Activated T-cell treated with anti-CD3 and anti-CD28 coated beads for 1 hour (primary cell): ENCODE measurements at regions not wholly inside any gene's neighbourhood (a gene's known extent, or its start where the extent isn't known, plus 50 kb on each side); places are given as distances from the start of the nearest gene placed in this dataset.
"Not testable (repeated sequence)": the region's sequence is repeated elsewhere in the genome, so short reads cannot be mapped to it uniquely, and the experiment has no call there.

Source experiments
- DNase-seq: peaks from one replicate; pipeline ENCODE4 v3.0.0-alpha.2; 2020; ENCODE audit warnings: low read depth

DNA sequence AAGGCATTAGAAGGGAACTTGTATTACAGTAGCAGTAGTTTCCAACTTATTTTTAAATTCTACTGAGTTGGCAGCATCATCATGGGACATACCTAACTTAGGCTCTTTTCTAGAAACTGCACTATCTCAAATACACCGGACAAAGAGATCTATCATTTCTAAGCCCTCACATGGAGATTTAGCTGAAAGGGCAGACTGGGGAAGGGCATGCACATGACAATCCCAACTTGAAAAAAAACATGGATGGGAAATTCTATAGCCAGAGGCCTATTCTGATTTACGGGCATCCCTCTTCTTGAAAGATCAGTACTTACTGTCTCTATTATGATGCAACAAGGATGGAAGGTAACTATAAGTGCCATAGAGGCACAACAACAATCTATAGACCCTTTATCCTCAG is 1328.6 kb downstream of the UQCRFS1 start:
- DNase-seq, result no peak

DNA sequence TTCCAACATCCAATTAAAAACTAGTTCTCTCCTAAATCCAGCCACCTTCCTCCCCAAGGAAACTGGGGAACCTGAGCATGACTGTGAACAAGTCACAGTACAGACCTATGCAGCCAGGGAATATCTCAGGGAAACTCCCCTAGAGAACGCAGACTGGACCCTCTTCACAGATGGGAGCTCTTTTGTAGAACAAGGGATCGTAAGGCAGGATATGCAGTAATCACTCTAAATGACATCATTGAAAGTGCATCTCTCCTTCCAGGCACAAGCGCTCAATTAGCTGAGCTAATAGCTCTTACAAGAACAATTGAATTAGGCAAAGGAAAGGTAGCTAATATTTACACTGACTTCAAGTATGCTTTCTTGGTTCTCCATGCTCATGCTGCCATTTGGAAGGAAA is 1331.7 kb downstream of the UQCRFS1 start:
- no peak for DNase-seq

DNA sequence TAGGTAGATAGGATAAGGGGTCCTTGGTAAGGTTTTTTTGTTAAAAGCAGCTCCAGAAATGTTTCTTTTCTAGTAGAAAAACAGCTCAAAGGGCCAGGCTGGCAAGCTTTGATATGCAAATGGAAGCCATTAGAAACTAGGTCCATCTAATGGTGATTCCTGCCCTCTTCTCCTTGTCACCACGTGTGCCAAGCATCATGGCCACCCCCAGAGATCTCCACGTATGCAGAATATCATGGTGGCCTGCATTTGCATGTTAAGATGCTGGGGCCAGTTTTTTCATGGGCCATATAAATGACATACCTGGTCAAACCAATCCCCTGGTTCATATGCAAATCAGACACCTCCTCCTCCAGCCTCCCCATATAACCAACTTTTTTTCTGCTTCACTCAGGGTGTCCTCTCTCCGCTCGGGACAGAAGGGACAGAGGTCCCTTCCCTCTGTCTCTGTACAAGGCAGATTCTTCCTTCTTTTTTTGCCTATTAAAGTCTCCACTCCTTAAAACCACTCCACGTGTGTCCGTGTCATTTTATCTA is 1335.9 kb downstream of the UQCRFS1 start:
- no peak for DNase-seq

DNA sequence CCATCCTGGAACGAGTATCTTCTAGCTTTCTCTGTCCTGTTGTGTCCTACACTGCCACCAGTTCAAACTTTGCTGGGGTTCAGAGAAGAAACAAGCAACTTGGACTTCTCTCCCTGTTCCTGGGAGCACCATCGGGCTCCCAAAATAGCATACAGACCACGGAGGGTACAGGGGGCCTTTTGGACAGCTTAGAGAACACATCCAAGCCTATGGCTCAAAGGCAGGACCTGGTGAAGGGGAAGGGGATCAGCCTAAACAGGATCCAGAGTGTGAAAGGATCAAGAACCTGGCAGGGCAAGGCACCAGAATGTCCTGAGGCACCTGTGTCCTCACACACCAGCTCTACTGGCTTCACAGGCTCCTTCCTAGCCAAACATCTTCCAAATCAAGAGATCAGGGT is 1336.5 kb downstream of the UQCRFS1 start:
- DNase-seq, result no peak

DNA sequence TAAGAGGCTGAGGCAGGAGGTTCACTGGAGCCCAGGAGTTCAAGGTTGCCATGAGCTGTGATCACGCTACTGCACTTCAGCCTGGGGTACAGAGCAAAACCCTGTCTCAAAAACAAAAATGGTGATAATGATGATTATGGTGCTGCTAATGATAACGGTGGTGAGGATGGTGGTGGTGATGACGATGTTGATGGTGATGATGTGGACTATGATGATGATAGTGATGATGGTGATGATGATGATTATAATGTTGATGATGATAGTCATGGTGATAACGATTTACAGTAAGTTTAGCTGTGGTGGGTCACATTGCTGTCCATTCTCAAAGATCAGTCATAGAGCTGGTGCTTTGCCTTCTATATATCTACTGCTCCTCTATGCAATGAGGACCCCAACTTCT is 1340.6 kb downstream of the UQCRFS1 start:
- no peak for DNase-seq

DNA sequence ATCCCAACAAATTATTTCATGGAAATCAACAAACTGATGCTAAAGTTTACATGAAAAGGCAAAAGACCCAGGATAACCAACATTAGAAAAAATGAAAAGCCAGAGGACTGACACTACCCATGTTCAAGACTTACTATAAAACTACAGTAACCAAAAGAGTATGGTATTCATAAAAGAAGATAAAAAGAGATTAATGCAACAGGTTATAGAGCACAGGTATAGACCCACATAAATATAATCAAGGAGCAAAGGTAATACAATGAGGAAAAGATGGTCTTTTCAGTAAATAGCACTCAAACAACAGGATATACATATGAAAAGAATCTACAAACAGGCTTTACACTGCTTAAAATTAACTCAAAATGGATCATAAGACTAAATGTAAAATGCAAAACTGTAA is 1342.7 kb downstream of the UQCRFS1 start:
- DNase-seq, result no peak

DNA sequence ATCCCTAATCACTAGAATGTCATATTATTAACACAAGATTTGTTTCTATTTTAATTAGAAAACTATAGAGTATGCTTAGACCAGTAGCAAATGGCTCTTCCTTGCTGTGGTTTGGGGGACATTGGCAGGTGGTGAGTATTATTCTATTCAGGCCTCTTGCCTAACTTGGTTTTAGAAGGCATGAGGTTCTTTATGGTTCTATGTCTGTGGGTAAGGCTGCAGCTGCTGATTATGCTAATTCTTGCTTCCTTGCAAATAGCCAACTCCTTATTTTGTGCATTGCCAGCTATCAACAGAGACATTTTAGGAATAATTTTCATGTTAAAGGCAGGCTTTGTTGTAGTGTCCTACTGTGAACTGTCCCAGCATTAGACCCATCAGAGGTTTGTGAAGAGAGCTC is 1344.9 kb downstream of the UQCRFS1 start:
- no peak for DNase-seq

DNA sequence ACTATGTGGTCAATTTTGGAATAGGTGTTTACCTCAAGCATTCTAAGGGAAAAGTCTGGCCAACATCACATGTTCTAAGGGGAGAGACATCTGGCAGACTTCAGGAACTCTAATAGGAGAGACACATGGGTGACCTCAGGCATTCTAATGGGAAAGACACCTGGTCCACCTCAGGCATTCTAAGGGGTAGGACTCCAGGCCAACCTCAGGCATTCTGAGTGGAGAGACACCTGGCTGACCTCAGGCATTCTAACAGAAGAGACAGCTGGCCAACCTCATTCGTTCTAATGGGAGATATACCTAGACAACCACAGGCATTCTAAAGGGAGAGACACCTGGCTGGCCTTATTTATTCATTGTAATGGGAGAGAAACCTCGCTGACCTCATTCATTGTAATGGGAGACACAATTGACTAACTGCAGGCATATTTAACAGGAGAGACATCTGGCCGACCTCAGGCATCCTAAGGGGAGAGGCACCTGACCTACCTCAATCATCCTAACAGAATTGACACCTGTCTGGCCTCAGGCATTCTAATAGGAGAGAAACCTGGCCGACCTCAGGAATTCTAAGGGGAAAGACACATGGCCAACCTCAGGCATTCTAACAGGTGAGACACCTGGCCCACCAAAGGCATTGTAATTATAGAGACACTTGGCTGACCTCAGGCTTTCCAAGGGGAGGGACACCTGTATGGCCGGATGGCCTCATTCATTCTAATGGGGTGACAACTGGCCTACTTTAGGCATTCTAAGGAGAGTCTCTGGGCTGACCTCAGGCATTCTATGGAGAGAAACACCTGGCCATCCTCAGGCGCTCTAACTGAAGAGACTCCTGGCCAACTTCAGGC is 1346.8 kb downstream of the UQCRFS1 start:
- no peak for DNase-seq

DNA sequence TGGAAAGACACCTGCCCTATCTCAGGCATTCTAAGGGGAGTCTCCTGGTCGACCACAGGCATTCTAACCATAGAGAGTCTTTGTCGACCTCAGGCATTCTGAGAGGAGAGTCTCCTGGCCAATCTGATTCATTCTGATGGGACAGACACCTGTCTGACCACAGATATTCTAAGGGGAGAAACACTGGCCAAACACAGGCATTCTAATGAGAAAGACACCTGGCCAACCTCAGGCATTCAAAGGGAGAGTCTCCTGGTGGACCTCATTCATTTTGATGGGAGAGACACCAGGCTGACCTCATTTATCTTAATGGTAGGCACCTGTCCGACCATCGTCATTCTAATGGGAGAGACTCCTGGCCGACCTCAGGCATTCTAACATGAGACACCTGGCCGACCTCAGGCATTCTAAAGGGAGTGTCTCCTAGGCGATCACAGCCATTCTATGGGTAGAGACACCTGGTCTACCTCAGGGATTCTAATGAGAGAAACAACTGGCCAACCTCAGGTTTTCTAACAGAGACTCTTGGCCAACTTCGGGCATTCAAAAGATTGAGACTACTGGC is 1351.5 kb downstream of the UQCRFS1 start:
- DNase-seq, result no peak

DNA sequence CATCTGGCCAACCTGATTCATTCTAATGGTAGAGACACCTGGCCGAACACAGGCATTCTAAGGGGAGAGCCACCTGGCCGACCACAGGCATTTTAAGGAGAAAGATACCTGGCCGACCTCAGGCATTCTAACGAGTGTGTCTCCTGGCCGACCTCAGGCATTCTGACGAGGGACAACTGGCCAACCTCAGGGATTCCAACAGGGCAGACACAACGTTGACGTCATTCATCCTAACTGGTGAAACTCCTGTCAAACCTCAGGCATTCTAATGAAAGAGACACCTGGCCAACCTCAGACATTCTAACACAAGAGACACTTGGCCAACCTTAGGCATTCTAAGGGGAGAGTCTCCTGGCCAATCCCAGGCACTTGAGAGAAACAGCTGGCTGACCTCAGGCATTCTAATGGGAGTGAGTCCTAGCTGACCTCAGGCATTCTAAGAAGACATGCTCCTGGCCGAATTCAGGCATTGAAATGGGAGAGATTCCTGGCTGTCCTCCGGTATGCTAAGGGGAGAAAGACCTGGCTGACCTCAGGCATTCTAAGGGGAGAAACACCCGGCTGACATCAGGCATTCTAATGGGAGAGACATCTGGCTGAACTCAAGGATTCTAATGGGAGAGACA is 1352.5 kb downstream of the UQCRFS1 start:
- DNase-seq, result no peak

DNA sequence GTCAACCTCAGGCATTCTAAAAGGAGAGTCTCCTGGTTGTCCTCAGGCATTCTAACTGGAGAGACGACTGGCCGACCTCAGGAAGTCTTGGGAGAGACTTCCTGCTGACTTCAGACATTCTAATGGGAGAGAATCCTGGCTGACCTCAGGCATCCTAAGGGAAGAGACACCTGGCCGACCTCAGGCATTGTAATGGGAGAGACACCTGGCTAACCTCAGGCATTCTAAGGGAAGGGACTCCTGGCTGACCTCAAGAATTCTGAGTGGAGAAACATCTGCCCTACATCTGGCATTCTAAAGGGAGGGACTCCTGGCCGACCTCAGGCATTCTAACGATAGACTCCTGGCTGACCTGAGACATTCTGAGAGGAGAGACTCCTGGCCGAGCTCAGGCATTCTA is 1353.3 kb downstream of the UQCRFS1 start:
- DNase-seq, result no peak

DNA sequence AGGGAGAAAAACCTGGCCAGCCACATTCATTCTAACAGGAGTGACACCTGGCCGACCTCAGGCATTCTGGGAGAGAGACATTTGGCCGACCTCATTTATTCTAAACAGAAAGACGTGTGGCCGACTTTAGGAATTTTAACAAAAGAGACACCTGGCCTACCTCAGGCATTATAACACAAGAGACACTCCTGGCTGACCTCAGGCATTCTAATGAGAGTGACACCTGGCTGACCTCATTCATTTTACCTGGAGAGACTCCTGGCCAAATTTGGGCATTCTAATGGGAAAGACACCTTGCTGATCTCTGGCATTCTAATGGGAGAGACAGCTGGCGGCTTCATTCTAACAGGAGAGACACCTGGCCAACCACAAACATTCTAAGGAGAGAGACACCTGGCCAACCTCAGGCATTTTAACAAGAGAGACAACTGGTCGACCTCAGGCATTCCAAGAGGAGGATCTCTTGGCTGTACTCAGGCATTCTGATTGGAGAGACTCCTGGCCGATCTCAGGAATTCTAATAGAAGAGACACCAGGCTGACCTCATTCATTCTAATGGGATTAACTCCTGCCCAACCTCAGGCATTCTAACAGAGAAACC is 1353.9 kb downstream of the UQCRFS1 start:
- no peak for DNase-seq

DNA sequence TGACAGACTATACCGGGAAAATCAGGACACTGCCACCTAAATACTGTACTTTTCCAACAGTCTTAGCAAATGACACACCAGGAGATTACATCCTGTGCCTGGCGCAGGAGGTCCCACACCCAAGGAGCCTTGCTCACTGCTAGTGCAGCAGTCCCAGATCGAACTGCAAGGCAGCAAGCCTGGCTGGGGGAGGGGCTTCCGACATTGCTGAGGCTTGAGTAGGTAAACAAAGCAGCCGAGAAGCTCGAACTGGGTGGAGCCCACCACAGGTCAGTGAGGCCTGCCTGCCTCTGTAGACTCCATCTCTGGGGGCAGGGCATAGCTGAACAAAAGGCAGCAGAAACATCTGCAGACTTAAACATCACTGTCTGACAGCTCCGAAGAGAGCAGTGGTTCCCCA is 1360.0 kb downstream of the UQCRFS1 start:
- not testable (repeated sequence) for DNase-seq

DNA sequence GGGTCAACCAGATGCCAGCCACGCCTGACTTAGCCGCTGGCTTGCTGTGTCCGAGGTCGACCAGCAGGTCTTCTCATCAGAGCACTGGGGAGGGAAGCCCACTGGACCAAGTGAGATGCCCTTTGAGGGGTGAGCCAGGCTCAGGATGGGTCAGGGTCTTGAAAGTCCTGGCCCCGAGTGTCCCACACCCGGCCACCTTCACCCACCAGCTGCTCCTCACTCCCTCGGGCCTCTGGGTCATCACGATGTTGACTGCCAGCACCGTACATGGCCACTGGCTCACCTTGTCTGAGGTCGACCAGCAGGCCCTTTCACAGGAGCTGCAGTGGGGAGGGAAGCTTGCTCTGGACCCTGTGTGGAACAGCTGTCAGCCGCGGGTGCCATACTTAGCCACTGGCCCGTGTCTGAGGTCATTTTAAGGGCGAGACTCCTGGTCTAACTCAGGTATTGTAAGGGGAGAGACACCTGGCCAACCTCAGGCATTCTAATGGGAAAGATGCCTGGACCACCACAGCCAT is 1361.3 kb downstream of the UQCRFS1 start:
- no peak for DNase-seq

DNA sequence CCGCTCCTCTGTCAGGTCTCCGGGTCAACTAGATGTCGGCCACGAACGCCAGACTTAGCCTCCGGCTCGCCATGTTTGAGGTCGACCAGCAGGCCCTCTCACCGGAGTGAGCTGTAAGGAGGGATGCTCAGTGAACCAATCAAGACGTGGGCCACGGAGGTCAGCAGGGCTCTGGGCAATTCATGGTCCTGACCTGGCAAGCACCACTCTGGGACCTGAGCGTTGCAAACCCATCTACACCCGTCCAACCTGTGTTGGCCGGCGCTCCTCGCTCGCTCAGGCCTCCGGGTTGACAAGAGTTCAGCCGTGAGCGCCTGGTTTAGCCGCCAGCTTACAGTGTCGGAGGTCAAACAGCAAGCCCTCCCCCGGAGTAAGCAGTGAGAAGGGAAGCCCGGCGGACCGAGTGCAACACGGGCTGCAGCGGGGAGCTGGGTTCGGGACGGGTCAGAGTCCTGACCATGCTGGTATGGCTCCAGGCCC is 1361.9 kb downstream of the UQCRFS1 start:
- DNase-seq, result no peak

DNA sequence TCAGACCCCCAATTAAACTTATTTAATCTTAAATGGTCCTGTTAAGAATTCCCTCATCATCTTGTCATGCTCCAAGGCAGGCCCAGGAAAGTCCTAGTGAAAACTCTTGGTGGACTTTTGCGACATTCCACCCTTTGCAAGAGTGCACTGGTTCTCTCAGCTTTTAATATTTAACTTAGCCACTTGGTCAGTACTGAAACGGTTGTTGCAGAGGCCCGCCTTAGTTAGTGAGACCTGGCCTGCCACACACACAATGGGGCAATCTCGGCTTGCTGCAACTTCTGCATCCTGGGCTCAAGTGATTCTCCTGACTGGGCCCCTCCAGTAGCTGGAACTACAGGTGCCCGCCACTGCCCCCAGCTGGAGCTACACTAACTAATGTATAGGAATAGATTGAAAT is 1366.0 kb downstream of the UQCRFS1 start:
- no peak for DNase-seq

DNA sequence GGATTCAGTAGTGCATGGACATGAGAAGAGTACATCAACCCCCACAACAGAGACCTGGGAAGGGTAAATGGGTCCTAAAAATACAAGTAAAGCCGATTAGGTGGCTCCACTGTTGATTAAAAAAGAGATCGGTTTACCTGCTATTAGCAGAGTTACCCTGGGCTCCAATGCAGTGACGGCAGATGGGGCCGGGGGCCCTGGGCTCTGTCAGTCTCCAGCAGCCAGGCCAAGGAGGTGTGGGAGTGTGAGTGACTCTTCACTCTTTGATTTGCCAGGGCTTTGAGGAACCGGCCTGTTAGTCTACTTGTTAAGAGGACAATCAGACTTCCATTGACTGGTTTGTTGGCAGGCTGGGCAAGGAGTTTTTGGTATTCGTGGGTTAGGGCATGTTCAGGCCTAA is 1368.7 kb downstream of the UQCRFS1 start:
- DNase-seq, result no peak

DNA sequence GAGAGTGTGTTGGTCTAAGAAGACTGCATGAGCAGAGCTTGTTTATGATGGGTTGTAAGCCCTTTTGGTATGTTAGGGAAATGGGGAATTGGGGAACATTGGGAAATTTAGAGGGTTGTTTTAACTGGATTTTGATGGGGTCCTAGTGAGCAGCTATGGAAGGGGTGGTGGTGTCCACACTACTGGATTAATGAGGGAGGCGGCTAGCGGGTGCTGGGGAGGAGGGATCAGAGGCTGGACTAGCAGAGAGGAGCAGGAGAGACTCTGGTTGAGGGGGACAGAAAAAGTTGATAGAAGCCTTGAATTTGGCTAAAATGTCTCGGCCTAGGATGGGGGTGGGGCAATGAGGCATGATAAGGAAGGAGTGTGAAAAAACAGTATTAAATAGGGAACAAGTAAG is 1369.1 kb downstream of the UQCRFS1 start:
- no peak for DNase-seq

DNA sequence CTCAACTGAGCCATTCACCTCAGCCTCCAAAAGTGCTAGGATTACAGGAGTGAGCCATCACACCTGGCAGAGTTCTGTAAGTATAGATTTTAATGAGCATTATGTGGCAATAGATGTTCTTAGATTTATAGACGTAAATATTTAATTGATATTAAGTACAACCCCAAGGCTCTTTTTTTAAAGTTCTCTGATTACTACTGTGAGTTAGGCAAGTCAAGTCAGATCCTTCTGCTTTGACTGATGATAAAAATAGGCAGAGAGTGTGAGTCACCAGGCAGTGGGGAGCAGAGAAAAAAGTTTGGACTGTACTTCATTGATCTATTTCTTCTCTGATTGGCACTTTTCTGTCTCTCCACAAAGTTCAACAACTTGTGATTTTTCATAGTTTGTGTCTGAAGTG is 1379.9 kb downstream of the UQCRFS1 start:
- no peak for DNase-seq

DNA sequence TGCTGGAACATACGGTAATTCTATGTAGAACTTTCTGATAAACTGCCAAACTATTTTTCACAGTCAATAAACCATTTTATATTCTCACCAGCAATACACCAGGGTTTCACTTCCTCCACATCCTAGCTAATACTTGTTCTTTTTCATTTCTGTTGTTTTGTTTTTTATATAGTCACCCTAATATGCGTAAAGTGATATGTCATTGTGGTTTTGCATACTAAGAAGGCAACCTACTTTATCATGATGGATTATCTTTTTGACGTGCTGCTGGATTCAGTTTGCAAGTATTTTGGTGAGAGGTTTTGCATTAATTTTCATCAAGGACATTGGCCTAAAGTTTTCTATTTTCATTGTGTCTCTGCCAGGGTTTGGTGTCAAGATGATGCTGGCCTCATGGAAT is 1384.1 kb downstream of the UQCRFS1 start:
- no peak for DNase-seq

DNA sequence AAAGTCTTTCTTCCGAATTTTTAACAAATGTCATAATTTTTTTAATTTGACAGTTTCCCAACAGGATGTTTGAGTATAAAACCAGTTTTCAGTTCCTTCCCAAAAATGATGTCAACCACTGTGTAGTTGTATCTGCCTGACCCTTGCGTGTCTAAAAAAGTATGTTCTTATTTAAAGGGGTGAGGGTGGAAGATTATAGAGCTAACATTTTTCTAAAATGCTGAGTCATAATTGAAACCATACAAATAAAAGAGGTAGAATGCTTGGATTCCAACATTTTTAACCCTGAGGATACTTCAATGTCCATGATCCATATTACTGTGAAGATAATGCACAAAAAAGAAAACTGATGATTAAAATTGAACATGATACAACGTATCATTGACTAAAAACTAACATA is 1388.8 kb downstream of the UQCRFS1 start:
- no peak for DNase-seq

DNA sequence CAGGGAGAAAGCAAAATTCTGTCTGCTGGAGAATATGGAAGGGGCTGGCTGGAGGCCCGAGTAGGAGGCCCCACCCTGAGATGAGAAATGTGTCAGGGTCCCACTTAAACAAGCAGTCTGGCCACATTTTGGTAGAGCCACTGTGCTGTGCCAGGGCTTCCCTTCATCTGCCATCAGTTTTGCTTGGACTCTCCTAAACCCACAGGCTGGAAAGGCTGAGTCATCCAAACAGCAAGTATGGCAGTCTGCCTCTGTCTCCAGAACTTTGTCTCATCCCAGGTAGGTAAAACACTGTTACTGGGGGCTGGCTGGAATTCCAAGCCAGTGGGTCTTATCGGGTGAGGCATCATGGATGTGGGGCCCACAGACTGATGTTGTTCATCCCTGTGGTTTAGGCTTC is 1390.6 kb downstream of the UQCRFS1 start:
- no peak for DNase-seq
